ENCODE measurements at regions not wholly inside any gene's neighbourhood (a gene's known extent, or its start where the extent isn't known, plus 50 kb on each side); places are given as distances from the start of the nearest gene placed in this dataset.
"Not testable (repeated sequence)": the region's sequence is repeated elsewhere in the genome, so short reads cannot be mapped to it uniquely, and the experiment has no call there.

DNA sequence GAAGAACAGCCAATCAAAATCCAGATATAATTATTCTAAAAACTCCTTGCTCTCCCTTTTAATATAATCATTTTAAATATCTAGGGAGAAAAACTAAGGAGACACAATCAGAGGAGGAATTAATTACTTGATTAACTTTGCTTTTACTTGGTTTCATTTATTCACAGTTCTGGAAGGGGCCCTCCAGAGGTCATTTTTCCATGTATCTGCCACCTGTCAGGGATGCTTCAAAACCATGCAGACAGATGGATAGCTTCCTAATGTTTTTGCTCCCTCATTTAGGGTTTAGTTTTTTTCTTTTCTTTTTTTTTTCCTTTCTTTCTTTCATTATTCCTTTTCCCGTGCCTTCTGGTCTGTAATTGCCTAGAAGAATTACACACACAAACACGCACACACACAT, 438.1 kb upstream of the ARPP21 start:
- no peak for DNase-seq

- no peak for DNase-seq
Observed at GRCh38 chr3:35215525-35216500, 423.5 kb upstream of the ARPP21 start.

DNA sequence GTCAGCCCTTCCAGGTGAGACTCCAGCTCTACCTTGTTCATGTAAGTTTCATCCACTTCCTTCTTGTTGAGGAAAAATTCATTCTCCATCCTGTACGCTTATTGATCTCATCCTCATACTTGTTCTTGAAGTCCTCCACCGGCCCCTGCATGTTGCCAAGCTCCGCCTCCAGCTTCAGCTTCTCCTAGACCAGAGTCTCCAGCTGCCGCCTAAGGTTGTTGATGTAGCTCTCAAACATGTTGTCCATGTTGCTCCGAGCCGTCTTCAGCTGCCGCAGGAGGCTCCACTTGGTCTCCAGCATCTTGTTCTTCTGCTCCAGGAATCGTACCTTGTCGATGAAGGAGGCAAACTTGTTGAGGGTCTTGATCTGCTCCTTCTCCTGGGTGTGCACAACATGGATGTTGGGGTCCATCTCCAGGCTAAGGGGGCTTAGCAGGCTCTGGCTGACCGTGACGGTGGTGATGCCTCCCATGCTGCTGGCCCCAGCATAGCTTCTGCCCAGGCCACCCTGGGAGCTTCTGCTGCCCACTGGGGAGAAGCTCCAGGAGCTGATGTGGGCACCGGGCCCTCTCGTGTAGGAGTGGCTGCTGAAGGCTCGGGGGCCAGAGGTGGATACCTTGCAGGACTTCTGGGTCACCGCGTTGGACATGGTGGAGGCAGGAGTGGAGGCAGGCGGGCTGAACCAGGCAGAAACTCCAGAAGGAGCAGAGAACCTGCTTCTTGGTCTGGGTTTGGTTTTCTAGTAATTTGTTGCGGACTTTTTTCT, 422.6 kb upstream of the ARPP21 start:
- peak in 1 of 5 experiments; percentile 6 for DNase-seq

GRCh38 chr3:35223632-35224394, 415.5 kb upstream of the ARPP21 start:
- no peak for DNase-seq

DNA sequence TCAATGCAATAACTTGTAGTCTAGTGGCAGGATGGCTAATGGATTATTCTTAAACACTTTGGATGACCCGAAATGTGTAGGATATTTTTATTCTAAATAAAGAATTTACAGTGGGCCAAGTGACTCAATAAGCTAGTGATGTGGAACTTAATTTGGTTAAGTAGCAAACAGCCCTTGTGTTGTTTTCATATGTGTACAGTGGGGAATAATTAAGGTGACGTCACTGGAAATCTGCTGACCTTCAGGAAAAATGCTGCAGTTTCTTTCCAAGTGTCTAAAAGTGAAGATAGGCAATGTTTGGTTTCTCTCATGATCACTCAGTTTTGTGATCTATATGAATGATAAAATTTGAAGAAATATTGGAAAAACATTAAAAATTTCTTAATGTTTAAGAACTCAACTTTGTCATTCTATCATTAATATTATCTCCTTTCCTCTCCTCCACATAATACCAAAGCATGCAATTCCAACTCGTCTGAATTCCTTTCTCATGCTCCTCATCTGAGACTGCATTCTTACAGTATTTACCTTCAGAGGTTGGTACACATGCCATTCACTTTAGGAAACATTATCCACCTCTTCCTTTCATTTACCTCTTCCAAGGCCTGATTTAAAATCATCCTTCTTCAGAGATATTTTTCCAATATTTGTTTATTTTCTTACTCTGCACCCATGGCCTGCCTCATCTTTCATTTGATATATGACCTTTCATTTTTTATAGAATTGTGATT, 414.6 kb upstream of the ARPP21 start:
- DNase-seq = no peak

- DNase-seq = no peak
Observed at GRCh38 chr3:35241236-35241635, 398.1 kb upstream of the ARPP21 start.

DNA sequence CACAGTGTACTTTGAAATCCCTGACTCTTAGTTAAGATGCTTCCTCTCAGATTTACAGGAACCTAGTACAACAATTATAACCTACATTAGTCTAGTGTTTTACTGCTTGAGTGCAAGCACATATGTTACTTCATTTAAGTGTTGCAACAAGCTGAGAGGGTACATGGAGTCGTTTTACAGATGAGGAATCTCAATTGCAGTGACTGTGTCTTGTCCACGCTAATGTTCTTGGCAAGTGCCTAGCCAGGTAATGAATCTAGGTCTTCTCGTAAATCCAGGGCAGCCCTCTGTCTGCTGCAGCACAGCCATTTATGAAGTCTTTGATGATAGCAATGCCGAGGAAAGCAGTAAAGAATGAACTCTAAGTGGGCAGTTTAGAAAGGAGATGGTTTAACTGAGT, 384.4 kb upstream of the ARPP21 start:
- DNase-seq = no peak

DNA sequence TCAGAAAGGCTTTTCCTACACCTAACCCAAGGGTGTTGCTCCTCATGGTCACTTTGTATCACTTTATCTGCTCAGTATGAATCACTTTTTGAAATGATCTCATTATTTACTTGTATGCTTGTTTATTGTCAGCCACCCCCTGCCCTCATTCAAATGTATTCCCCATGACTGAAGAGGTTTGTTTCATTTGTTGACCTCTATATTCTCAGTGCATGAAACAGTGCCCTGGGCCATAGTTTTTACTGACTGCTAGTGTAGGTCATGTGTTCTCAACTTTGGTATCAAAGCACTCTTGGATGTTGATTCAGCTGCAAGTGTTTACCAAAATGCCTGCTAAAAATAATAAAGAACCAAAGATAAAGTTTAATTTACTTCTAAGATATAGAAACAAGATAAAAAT, 381.7 kb upstream of the ARPP21 start:
- no peak for DNase-seq

- DNase-seq = no peak
Observed at GRCh38 chr3:35262406-35262805, 376.9 kb upstream of the ARPP21 start.

- no peak for DNase-seq
Observed at GRCh38 chr3:35263477-35263876, 375.8 kb upstream of the ARPP21 start.

DNA sequence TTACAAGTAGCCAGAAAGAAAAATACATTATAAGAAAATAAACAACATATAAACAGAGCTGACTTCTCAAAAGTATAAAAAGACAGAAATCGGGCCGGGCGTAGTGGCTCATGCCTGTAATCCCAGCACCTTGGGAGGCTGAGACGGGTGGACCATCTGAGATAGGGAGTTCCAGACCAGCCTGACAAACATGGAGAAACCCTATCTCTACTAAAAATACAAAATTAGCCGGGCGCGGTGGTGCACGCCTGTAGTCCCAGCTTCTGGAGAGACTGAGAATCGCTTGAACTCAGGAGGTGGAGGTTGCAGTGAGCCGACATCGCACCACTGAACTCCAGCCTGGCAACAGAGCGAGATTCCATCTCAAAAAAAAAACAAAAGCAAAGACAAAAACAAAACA, 373.3 kb upstream of the ARPP21 start:
- not testable (repeated sequence) for DNase-seq

GRCh38 chr3:35275768-35276167, 363.6 kb upstream of the ARPP21 start:
- no peak for DNase-seq

GRCh38 chr3:35276568-35276967, 362.8 kb upstream of the ARPP21 start:
- DNase-seq = no peak

- DNase-seq = no peak
Observed at GRCh38 chr3:35291471-35292236, 347.7 kb upstream of the ARPP21 start.

DNA sequence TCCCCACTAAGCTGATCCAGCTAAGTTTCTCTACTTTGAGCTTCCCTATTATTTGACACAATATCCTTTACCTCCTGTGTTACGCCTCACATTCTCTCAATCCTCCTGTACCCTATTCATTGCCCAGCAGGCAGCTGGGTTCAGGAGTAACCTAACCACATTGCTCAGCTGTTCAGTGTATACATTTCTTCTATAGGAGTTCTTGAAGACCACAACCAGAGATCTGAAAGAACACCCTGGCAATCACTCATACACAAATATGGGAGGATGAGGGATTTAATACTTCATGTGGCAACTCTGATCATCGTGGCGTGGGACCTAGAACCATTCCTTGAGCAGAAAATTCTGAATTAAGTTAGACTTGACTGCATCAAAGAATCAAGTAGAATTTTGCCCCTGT, 346.8 kb upstream of the ARPP21 start:
- no peak for DNase-seq

DNA sequence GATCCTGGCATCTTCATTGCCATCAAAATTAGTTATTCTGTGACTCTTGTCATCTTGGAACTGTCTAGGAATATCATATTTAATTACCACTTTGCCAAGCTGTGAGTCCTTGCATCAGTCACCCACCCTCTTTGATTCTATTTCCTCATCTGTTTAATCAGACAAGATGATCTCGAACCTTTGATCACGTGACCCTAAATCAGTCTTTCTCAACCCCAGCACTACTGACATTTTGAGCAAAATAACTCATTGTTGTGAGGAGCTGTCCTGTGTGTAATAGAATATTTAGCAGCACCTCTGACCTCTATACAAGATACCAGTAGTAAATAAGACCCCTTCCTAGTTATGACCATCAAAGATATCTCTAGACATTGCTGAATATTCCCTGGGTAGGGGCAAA, 343.4 kb upstream of the ARPP21 start:
- no peak for DNase-seq

DNA sequence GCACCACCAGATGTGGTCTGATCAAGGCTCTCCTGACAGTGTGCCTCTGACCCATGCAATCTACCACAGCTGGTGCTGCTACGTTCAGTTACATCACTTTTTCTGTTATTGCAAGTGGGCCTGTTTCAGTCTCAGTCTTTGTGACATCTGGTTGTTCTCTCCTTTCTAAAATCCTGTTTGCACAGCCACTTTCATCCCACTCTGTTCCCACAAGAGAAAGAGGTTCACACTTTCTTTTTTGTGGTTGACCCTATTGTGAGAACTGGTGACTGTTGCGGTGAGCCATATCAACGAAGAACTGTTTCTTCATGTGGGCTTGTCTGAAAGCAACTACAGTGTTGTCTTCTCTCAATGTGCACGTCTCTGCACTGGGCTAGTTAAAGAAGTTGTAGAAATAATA, 342.8 kb upstream of the ARPP21 start:
- DNase-seq = peak in 1 of 5 experiments; percentile 22

GRCh38 chr3:35296944-35297343, 342.4 kb upstream of the ARPP21 start:
- not testable (repeated sequence) for DNase-seq

DNA sequence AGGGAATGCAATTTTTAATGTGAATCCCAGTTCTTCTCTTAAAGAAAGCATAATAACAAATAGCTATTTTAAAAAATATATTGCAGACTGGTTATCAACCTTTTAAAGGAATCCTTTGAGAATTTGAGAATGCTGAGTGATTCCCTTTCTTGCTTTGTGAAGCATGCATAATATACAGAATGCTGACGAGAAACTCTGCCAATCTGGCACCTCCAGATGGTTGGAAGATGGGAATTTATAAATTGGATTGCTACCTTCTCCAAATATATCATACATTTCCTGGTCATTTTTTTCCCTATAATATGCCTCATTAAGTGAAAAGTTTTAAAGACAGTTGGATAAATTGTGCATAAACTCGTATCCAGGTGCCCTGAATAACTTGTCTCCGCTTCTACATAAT, 333.9 kb upstream of the ARPP21 start:
- no peak for DNase-seq

DNA sequence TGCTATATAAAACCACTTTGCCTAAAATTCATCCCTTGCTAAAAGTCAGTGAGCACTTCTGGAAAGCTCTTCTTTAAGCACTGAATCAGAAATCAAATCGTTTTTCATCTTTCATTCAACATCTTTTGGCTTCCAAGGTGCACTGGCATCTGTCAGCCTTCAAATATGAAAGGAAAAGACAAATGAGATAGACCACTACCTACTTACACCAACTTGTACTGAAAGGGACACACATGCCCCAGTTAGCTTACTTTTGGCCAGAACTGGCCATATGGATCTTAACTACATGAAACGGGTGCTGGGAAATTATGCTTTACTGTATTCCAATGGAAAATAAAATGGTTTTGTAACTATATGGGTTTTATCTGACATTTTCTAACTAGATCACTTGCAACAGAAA, 332.0 kb upstream of the ARPP21 start:
- DNase-seq = no peak

DNA sequence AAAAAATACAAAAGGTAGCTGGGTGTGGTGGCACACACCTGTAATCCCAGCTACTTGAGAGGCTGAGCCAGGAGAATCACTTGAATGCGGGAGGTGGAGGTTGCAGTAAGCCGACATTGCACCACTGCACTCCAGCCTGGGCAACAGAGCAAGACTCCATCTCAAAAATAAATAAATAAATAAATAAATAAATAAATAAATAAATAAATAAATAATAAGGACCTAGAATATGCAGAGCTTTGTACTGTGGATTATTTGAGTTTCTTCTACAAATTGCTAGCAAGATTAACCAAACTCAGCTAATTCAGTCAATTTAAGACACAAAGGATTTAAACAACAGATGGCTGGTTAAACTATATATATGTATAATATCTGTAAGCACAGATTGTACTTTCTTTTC, 322.5 kb upstream of the ARPP21 start:
- DNase-seq = not testable (repeated sequence)

All from T-helper 2 cell (primary cell).